ENCODE measurements at regions not wholly inside any gene's neighbourhood (a gene's known extent, or its start where the extent isn't known, plus 50 kb on each side); places are given as distances from the start of the nearest gene placed in this dataset.

DNA sequence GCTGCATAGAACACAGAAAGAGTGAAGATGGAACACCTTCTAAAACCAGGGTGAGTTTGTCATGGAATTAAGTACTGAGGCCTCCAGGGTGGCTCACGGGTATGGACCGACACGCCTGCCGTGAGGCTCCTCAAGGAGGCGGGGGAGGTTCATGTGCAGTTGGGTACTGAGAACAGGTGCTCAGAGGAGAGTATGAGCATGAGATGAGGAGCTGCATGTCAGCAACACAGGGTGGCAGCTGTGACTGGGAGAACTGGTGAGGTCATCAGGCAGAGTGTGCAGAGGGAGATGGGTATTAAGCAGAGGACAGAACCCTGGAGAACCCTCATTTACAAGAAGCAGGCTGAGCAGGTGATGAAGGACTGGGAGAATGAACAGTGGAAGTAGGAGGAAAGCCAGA, 63.2 kb upstream of the KLHL29 start:
- intact Hi-C loops (cut with DNase I; ENCODE audit: low total_unique reads): no loop called here
- no peak overlapping the region for H3K4me3 ChIP-seq
- in situ Hi-C loops (cut with MboI; ENCODE audit: low sequenced_read_pairs in 4 of 4): no loop called here
- no peak overlapping the region for H3K27ac ChIP-seq
- H3K36me3 ChIP-seq: no peaks in the 10 kb centered on the region
- no peak for ATAC-seq
- H3K9me3 ChIP-seq: no peaks in the 10 kb centered on the region
- peaks cover 0 to 4% of the 10 kb centered on the region in 2 donors for H3K4me1 ChIP-seq
- DNase-seq: no peak
- TF ChIP-seq, protein P1, sequence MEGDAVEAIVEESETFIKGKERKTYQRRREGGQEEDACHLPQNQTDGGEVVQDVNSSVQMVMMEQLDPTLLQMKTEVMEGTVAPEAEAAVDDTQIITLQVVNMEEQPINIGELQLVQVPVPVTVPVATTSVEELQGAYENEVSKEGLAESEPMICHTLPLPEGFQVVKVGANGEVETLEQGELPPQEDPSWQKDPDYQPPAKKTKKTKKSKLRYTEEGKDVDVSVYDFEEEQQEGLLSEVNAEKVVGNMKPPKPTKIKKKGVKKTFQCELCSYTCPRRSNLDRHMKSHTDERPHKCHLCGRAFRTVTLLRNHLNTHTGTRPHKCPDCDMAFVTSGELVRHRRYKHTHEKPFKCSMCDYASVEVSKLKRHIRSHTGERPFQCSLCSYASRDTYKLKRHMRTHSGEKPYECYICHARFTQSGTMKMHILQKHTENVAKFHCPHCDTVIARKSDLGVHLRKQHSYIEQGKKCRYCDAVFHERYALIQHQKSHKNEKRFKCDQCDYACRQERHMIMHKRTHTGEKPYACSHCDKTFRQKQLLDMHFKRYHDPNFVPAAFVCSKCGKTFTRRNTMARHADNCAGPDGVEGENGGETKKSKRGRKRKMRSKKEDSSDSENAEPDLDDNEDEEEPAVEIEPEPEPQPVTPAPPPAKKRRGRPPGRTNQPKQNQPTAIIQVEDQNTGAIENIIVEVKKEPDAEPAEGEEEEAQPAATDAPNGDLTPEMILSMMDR (IDR thresholded peaks at IDR 0.05 in 4 of 5, conservative IDR thresholded peaks at IDR 0.05 in 1 of 5): no peak
- TF ChIP-seq POLR2A (IDR thresholded peaks at IDR 0.05): no peak
- peaks cover 0 to 5% (median 0%) of the 10 kb centered on the region in 3 donors for H3K27me3 ChIP-seq

DNA sequence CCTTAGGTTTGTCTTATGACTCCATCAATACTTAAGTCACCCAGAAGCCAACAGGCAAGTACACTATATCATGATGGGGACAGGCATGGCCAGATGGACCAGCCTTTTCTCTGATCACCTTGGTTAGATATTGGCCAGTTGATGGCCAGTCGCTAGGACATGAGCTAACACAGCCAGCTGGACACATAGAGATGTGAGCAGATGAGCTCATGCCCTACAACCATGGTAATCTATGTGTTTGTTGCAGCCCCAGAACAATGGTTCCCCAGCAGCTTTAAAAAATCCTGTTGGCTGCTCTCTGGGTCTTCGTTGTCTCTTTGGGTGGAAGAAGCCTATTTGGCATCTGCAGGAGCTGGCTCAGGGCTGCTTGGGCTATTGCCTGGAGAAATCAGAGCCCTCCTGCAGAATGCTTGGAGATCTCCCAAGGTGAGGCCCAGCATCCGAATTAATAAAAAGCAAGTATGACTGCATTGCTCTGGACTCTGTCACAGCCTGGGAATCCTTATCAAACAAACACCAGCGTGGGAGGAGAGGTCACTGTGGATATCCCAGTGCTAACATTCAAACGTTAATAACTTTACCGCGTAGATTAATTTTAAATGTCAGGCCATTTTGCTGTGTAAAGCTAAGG, 62.3 kb upstream of the KLHL29 start:
- in situ Hi-C loops (cut with MboI; ENCODE audit: low sequenced_read_pairs in 4 of 4) (no loop called here), intact Hi-C loops (cut with DNase I; ENCODE audit: low total_unique reads) (no loop called here)
- H3K4me3 ChIP-seq: no peak overlapping the region
- H3K27ac ChIP-seq: no peak overlapping the region
- no peak for DNase-seq
- ATAC-seq: no peak
- H3K4me1 ChIP-seq: peaks cover 0 to 4% of the 10 kb centered on the region in 2 donors
- no peaks in the 10 kb centered on the region for H3K36me3 ChIP-seq
- no peaks in the 10 kb centered on the region for H3K9me3 ChIP-seq
- no peak for TF ChIP-seq POLR2A (IDR thresholded peaks at IDR 0.05)
- TF ChIP-seq, protein P1 (IDR thresholded peaks at IDR 0.05 in 4 of 5, conservative IDR thresholded peaks at IDR 0.05 in 1 of 5): no peak
- peaks cover 0 to 5% (median 0%) of the 10 kb centered on the region in 3 donors for H3K27me3 ChIP-seq

DNA sequence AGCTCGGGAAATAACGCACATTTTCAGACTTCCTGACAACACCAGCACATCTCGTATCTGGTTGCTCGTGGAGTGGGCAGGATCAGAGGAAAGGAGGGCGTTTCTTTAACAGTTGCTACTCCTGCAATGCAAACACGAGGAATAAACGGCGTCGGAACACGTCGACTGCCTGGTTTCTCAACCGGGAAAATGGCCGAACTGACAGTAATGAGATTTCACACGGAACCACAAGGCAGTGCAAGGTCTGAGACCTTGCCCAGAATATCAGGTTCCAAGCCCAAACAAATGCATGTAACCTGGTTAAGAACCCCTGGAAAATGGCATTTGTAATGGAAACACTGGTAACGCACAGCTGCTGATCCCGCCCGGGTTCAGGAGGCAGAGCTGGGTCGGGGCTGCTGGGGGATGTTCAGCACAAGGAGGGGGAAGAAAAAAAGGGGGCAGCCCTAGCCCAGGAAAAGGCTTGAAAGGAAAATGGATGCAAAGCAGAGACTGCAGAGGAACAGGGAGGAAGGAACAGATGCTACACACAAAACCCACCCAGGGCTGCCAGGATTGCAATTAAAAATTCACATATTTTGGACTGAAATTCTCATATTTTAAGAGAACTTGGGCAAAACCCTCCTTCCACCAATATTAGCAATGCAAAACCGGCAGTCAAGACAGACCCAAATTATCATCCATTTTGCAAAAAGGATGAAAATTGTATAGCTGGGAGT, 61.6 kb upstream of the KLHL29 start:
- Histone ChIP-seq H3K9me3 (no peaks in the 10 kb centered on the region), H3K27ac (no peak overlapping the region), H3K36me3 (no peaks in the 10 kb centered on the region), H3K4me3 (no peak overlapping the region), H3K4me1 (peaks cover 0 to 4% of the 10 kb centered on the region in 2 donors), H3K27me3 (peaks cover 0 to 5% (median 0%) of the 10 kb centered on the region in 3 donors)
- TF ChIP-seq, protein P1 (IDR thresholded peaks at IDR 0.05 in 4 of 5, conservative IDR thresholded peaks at IDR 0.05 in 1 of 5): no peak
- TF ChIP-seq POLR2A (IDR thresholded peaks at IDR 0.05): no peak
- in situ Hi-C loops (cut with MboI; ENCODE audit: low sequenced_read_pairs in 4 of 4) (no loop called here), intact Hi-C loops (cut with DNase I; ENCODE audit: low total_unique reads) (no loop called here)
- no peak for DNase-seq
- ATAC-seq: no peak

DNA sequence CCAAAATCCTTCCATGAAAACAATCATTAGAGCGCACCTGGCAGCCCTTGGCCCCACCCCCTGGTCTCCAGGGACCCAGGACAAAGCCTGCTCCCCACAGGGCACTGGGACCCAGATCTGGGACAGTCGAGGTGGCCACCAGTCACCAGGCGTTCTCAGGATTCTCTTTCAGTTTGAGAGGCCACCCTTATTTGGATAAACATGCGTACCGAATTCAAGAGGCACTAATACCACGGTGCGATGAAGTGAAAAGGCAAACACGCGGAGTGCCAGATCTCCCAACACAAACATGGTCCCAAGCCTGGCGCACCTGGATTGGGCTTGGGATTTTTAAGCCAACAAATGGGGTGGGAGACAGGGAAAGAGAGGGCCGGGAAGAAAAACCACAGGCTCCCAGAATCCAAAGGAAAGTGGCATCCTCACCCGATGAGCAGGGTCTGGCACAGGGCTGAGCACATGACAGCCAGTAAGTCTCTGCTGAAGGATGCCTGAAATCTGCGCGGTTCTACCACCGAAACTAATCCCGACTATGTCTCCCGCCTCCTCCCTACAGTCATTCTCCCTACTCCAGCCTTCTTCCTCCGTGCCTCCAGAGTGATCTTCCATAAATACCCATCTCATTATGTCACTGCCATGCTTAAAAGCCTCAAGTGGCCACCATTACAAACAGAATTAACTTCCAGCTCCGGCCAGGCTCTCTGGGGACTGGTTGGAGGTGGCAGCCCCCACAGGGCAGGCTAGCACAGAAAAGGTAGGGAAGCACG, 60.9 kb upstream of the KLHL29 start:
- no peak for TF ChIP-seq POLR2A (IDR thresholded peaks at IDR 0.05)
- TF ChIP-seq, protein P1 (IDR thresholded peaks at IDR 0.05 in 4 of 5, conservative IDR thresholded peaks at IDR 0.05 in 1 of 5): no peak
- Histone ChIP-seq H3K9me3 (no peaks in the 10 kb centered on the region), H3K27me3 (peaks cover 0 to 5% (median 0%) of the 10 kb centered on the region in 3 donors), H3K4me3 (no peak overlapping the region), H3K36me3 (no peaks in the 10 kb centered on the region), H3K4me1 (peaks cover 0 to 4% of the 10 kb centered on the region in 2 donors), H3K27ac (no peak overlapping the region)
- no peak for DNase-seq
- ATAC-seq: no peak
- intact Hi-C loops (cut with DNase I; ENCODE audit: low total_unique reads) (no loop called here), in situ Hi-C loops (cut with MboI; ENCODE audit: low sequenced_read_pairs in 4 of 4) (no loop called here)

Data from gastrocnemius medialis (tissue), 4 donors.